ENCODE measurements at regions not wholly inside any gene's neighbourhood (a gene's known extent, or its start where the extent isn't known, plus 50 kb on each side); places are given as distances from the start of the nearest gene placed in this dataset.

- no peaks in the 10 kb centered on the region for H3K27me3 ChIP-seq (replicated peaks; ENCODE audit: insufficient read depth)
- no peaks in the 10 kb centered on the region for H3K36me3 ChIP-seq
- no peak for TF ChIP-seq CTCF (IDR thresholded peaks at IDR 0.05)
- H3K27ac ChIP-seq: no peak overlapping the region
- ATAC-seq (ENCODE audit: insufficient number of reproducible peaks, low FRiP score, low read depth) (no peak), DNase-seq (ENCODE audit: low spot score) (no peak)
- H3K4me3 ChIP-seq: no peak overlapping the region
- no peaks in the 10 kb centered on the region for H3K4me1 ChIP-seq (ENCODE audit: control insufficient read depth in 1 of 2, low read depth in 2 of 2)
- H3K9me3 ChIP-seq: peaks cover 3% of the 10 kb centered on the region
Measured at GRCh38 chr7:68613405-68613804, 984.9 kb upstream of the AUTS2 start.

- ATAC-seq (ENCODE audit: insufficient number of reproducible peaks, low FRiP score, low read depth) (no peak), DNase-seq (ENCODE audit: low spot score) (no peak)
- Histone ChIP-seq H3K9me3 (no peaks in the 10 kb centered on the region), H3K27ac (no peak overlapping the region), H3K4me1 (ENCODE audit: control insufficient read depth in 1 of 2, low read depth in 2 of 2) (no peaks in the 10 kb centered on the region), H3K4me3 (no peak overlapping the region), H3K36me3 (no peaks in the 10 kb centered on the region), H3K27me3 (replicated peaks; ENCODE audit: insufficient read depth) (no peaks in the 10 kb centered on the region)
- no peak for TF ChIP-seq CTCF (IDR thresholded peaks at IDR 0.05)
Measured at GRCh38 chr7:68613897-68614296, 984.4 kb upstream of the AUTS2 start.

- no peaks in the 10 kb centered on the region for H3K4me1 ChIP-seq (ENCODE audit: control insufficient read depth in 1 of 2, low read depth in 2 of 2)
- no peaks in the 10 kb centered on the region for H3K9me3 ChIP-seq
- no peaks in the 10 kb centered on the region for H3K36me3 ChIP-seq
- H3K27ac ChIP-seq: no peak overlapping the region
- H3K4me3 ChIP-seq: no peak overlapping the region
- ATAC-seq (ENCODE audit: insufficient number of reproducible peaks, low FRiP score, low read depth) (no peak), DNase-seq (ENCODE audit: low spot score) (no peak)
- no peak for TF ChIP-seq CTCF (IDR thresholded peaks at IDR 0.05)
- no peaks in the 10 kb centered on the region for H3K27me3 ChIP-seq (replicated peaks; ENCODE audit: insufficient read depth)
Measured at GRCh38 chr7:68619526-68619925, 978.7 kb upstream of the AUTS2 start.

- ATAC-seq (ENCODE audit: insufficient number of reproducible peaks, low FRiP score, low read depth): no peak
- H3K27ac ChIP-seq: no peak overlapping the region
- TF ChIP-seq CTCF (IDR thresholded peaks at IDR 0.05): no peak
- H3K36me3 ChIP-seq: no peaks in the 10 kb centered on the region
- H3K4me3 ChIP-seq: no peak overlapping the region
- H3K9me3 ChIP-seq: no peaks in the 10 kb centered on the region
- H3K27me3 ChIP-seq (replicated peaks; ENCODE audit: insufficient read depth): no peaks in the 10 kb centered on the region
- no peak for DNase-seq (ENCODE audit: low spot score)
- H3K4me1 ChIP-seq (ENCODE audit: control insufficient read depth in 1 of 2, low read depth in 2 of 2): no peaks in the 10 kb centered on the region
Measured at GRCh38 chr7:68622500-68622899, 975.8 kb upstream of the AUTS2 start.

- no peaks in the 10 kb centered on the region for H3K4me1 ChIP-seq (ENCODE audit: control insufficient read depth in 1 of 2, low read depth in 2 of 2)
- no peaks in the 10 kb centered on the region for H3K27me3 ChIP-seq (replicated peaks; ENCODE audit: insufficient read depth)
- ATAC-seq (ENCODE audit: insufficient number of reproducible peaks, low FRiP score, low read depth): no peak
- H3K9me3 ChIP-seq: no peaks in the 10 kb centered on the region
- no peak overlapping the region for H3K27ac ChIP-seq
- DNase-seq (ENCODE audit: low spot score): no peak
- H3K36me3 ChIP-seq: no peaks in the 10 kb centered on the region
- no peak for TF ChIP-seq CTCF (IDR thresholded peaks at IDR 0.05)
- no peak overlapping the region for H3K4me3 ChIP-seq
Measured at GRCh38 chr7:68623030-68623429, 975.2 kb upstream of the AUTS2 start.
